ENCODE measurements at regions not wholly inside any gene's neighbourhood (a gene's known extent, or its start where the extent isn't known, plus 50 kb on each side); places are given as distances from the start of the nearest gene placed in this dataset.

DNA sequence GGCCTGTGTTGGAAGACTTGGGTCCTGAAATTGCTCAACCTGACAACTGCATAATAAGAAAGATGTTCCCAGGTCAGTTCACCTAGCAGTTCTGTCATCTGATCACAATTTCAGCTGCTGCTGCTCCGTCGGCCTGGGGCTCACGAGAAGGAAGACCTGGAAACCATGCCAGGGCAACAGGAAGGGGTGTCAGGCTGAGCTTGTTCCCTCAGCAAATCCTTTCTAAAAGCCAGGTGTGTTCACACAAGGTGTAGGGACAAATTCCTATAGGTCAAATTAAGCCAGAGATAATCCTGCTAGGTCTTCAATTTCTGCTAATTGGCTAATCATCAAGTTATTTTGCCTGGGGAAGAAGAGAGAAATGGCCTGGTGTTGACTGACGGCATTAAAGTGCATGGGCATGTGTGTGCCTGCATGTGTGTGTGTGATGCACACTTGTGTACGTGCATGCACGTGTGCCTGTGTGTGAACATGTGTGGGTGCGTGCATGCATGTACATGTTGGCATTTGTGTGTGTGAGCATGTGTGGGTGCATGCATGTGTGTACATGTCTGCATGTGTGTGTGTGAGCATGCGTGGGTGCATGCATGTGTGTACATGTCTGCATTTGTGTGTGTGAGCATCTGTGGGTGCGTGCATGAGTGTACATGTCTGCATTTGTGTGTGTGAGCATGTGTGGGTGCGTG, 178.6 kb downstream of the TMEM18 start:
- H3K4me1 ChIP-seq, result no peaks in the 10 kb centered on the region
- no peak overlapping the region for H3K27ac ChIP-seq
- intact Hi-C loops (cut with DNase I), result no loop called here
- H3K36me3 ChIP-seq, result no peaks in the 10 kb centered on the region
- 94% methylated on average over 10 of the region's 10 CpGs for WGBS, 2 donors
- DNase-seq, result no peak
- no peaks in the 10 kb centered on the region for H3K9me3 ChIP-seq
- no peaks in the 10 kb centered on the region for H3K27me3 ChIP-seq
- TF ChIP-seq, protein P1, sequence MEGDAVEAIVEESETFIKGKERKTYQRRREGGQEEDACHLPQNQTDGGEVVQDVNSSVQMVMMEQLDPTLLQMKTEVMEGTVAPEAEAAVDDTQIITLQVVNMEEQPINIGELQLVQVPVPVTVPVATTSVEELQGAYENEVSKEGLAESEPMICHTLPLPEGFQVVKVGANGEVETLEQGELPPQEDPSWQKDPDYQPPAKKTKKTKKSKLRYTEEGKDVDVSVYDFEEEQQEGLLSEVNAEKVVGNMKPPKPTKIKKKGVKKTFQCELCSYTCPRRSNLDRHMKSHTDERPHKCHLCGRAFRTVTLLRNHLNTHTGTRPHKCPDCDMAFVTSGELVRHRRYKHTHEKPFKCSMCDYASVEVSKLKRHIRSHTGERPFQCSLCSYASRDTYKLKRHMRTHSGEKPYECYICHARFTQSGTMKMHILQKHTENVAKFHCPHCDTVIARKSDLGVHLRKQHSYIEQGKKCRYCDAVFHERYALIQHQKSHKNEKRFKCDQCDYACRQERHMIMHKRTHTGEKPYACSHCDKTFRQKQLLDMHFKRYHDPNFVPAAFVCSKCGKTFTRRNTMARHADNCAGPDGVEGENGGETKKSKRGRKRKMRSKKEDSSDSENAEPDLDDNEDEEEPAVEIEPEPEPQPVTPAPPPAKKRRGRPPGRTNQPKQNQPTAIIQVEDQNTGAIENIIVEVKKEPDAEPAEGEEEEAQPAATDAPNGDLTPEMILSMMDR (IDR thresholded peaks at IDR 0.05), result no peak
- no peak for TF ChIP-seq POLR2A (IDR thresholded peaks at IDR 0.05)
- H3K4me3 ChIP-seq (replicated peaks in 1 of 3), result no peak overlapping the region

DNA sequence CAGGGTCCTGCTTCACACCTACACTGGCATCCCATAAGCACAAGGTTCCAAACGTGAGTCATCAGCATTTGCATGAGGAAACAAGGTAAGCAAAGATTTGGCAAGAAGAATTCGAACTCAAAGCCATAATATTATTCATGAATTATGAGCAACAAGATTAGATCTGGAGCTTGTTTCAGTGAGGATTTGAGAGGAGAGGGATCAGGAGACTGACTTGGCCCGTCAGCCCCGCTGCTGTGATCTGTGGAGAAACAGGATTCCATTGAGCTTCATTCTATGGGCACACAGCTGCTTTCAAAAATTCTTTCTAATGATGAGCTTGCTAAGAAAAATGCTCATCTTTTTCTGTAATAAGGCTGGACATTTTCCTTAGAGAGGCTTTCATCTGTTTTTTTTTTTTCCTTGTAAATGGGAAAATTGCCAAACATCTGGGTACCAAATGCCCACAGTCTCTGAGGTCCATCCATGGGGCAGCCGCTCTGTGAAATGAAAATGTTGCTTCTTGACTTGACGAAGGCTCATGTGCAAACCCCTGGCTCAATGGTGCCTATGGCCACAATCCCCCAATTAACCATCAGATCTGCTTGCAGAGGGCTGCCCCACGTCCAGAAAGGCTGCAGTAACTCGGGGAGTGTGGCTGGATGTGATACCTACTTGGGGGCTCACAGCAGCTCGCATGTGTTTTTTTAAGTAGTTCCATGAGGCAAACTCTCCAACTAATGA, 179.3 kb downstream of the TMEM18 start:
- no peaks in the 10 kb centered on the region for H3K9me3 ChIP-seq
- no peaks in the 10 kb centered on the region for H3K36me3 ChIP-seq
- DNase-seq, result no peak
- H3K27ac ChIP-seq, result no peak overlapping the region
- no peak for TF ChIP-seq POLR2A (IDR thresholded peaks at IDR 0.05)
- TF ChIP-seq, protein P1 (IDR thresholded peaks at IDR 0.05), result no peak
- H3K4me1 ChIP-seq, result no peaks in the 10 kb centered on the region
- H3K4me3 ChIP-seq (replicated peaks in 1 of 3), result no peak overlapping the region
- no peaks in the 10 kb centered on the region for H3K27me3 ChIP-seq
- 82 to 84% methylated on average over 9 of the region's 9 CpGs for WGBS, 2 donors
- intact Hi-C loops (cut with DNase I), result no loop called here

- Histone ChIP-seq H3K27ac (no peak overlapping the region), H3K27me3 (no peaks in the 10 kb centered on the region), H3K4me3 (replicated peaks in 1 of 3) (no peak overlapping the region), H3K36me3 (no peaks in the 10 kb centered on the region), H3K9me3 (no peaks in the 10 kb centered on the region), H3K4me1 (no peaks in the 10 kb centered on the region)
- intact Hi-C loops (cut with DNase I), result no loop called here
- 79% methylated on average over 24 of the region's 24 CpGs for WGBS, 2 donors
- no peak for TF ChIP-seq POLR2A (IDR thresholded peaks at IDR 0.05)
- TF ChIP-seq, protein P1 (IDR thresholded peaks at IDR 0.05), result no peak
- no peak for DNase-seq
Observed at GRCh38 chr2:496729-497128, 180.5 kb downstream of the TMEM18 start.

GRCh38 chr2:495745-496275, 181.4 kb downstream of the TMEM18 start:
- intact Hi-C loops (cut with DNase I), result no loop called here
- no peaks in the 10 kb centered on the region for H3K27me3 ChIP-seq
- H3K27ac ChIP-seq, result no peak overlapping the region
- DNase-seq, result no peak
- no peaks in the 10 kb centered on the region for H3K4me1 ChIP-seq
- 88 to 90% methylated on average over 18 to 19 of the region's 25 CpGs for WGBS, 2 donors
- no peaks in the 10 kb centered on the region for H3K9me3 ChIP-seq
- TF ChIP-seq, protein P1 (IDR thresholded peaks at IDR 0.05), result no peak
- no peak for TF ChIP-seq POLR2A (IDR thresholded peaks at IDR 0.05)
- H3K4me3 ChIP-seq (replicated peaks in 1 of 3), result no peak overlapping the region
- H3K36me3 ChIP-seq, result no peaks in the 10 kb centered on the region

GRCh38 chr2:494853-495252, 182.4 kb downstream of the TMEM18 start:
- 93 to 94% methylated on average over 13 of the region's 13 CpGs for WGBS, 2 donors
- no peaks in the 10 kb centered on the region for H3K9me3 ChIP-seq
- no peaks in the 10 kb centered on the region for H3K4me1 ChIP-seq
- no peak overlapping the region for H3K27ac ChIP-seq
- no peak overlapping the region for H3K4me3 ChIP-seq (replicated peaks in 1 of 3)
- H3K36me3 ChIP-seq, result no peaks in the 10 kb centered on the region
- intact Hi-C loops (cut with DNase I), result no loop called here
- DNase-seq, result no peak
- H3K27me3 ChIP-seq, result no peaks in the 10 kb centered on the region
- TF ChIP-seq POLR2A (IDR thresholded peaks at IDR 0.05), result no peak
- TF ChIP-seq, protein P1 (IDR thresholded peaks at IDR 0.05), result no peak

Measured in thyroid gland (tissue), 4 donors.